ENCODE measurements at regions not wholly inside any gene's neighbourhood (a gene's known extent, or its start where the extent isn't known, plus 50 kb on each side); places are given as distances from the start of the nearest gene placed in this dataset.

GRCh38 chr2:3956406-3956805 is 253.0 kb downstream of the DCDC2C start:
- no peak for TF ChIP-seq CTCF (IDR thresholded peaks at IDR 0.05; ENCODE audit: borderline replicate concordance, extremely low read depth, low read length, poor library complexity, severe bottlenecking)
- TF ChIP-seq EZH2 (IDR thresholded peaks at IDR 0.05; ENCODE audit: borderline replicate concordance, low read depth, low read length, severe bottlenecking), result no peak

Measured in DND-41 (cell line).